ENCODE measurements at regions not wholly inside any gene's neighbourhood (a gene's known extent, or its start where the extent isn't known, plus 50 kb on each side); places are given as distances from the start of the nearest gene placed in this dataset.

- no peak for TF ChIP-seq POLR2A (IDR thresholded peaks at IDR 0.05)
- TF ChIP-seq CTCF (IDR thresholded peaks at IDR 0.05), result no peak
Measured at GRCh38 chr20:55701467-55701866, 303.9 kb downstream of the CBLN4 start.
